ENCODE measurements at regions not wholly inside any gene's neighbourhood (a gene's known extent, or its start where the extent isn't known, plus 50 kb on each side); places are given as distances from the start of the nearest gene placed in this dataset.

DNA sequence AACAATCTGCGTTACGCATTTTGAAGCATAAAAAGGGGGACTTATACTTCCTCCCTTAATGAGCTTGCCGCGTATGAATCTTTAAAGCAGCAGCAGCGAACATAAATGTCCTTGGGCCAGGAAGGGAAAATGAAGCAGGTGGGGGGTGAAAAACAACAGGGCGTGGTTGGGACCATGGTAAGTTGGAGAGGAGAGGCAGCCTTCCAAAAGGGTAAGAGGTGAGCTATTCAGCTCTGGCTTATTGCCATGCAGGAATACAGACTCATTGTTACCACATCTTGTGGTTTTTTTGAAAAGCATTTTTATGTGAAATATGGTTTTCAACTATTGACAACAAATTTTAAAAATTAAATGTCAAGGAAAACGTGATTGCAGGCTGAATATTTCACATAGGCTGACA, 710.7 kb upstream of the FAM241A start:
- TF ChIP-seq POLR2AphosphoS5 (IDR thresholded peaks at IDR 0.05), result no peak
- no peak for TF ChIP-seq MXI1 (conservative IDR thresholded peaks at IDR 0.05; ENCODE audit: poor library complexity, severe bottlenecking)
- no peak for TF ChIP-seq SMC3 (conservative IDR thresholded peaks at IDR 0.05; ENCODE audit: poor library complexity)
- TF ChIP-seq EZH2 (IDR thresholded peaks at IDR 0.05; ENCODE audit: borderline replicate concordance, insufficient read depth, low read length, poor library complexity, severe bottlenecking), result no peak
- TF ChIP-seq, protein P1, sequence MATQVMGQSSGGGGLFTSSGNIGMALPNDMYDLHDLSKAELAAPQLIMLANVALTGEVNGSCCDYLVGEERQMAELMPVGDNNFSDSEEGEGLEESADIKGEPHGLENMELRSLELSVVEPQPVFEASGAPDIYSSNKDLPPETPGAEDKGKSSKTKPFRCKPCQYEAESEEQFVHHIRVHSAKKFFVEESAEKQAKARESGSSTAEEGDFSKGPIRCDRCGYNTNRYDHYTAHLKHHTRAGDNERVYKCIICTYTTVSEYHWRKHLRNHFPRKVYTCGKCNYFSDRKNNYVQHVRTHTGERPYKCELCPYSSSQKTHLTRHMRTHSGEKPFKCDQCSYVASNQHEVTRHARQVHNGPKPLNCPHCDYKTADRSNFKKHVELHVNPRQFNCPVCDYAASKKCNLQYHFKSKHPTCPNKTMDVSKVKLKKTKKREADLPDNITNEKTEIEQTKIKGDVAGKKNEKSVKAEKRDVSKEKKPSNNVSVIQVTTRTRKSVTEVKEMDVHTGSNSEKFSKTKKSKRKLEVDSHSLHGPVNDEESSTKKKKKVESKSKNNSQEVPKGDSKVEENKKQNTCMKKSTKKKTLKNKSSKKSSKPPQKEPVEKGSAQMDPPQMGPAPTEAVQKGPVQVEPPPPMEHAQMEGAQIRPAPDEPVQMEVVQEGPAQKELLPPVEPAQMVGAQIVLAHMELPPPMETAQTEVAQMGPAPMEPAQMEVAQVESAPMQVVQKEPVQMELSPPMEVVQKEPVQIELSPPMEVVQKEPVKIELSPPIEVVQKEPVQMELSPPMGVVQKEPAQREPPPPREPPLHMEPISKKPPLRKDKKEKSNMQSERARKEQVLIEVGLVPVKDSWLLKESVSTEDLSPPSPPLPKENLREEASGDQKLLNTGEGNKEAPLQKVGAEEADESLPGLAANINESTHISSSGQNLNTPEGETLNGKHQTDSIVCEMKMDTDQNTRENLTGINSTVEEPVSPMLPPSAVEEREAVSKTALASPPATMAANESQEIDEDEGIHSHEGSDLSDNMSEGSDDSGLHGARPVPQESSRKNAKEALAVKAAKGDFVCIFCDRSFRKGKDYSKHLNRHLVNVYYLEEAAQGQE (IDR thresholded peaks at IDR 0.05; ENCODE audit: borderline replicate concordance), result no peak
- no peak for TF ChIP-seq RAD21 (conservative IDR thresholded peaks at IDR 0.05)
- no peak for TF ChIP-seq TAF1 (IDR thresholded peaks at IDR 0.05; ENCODE audit: low read depth)
- TF ChIP-seq, protein P2, sequence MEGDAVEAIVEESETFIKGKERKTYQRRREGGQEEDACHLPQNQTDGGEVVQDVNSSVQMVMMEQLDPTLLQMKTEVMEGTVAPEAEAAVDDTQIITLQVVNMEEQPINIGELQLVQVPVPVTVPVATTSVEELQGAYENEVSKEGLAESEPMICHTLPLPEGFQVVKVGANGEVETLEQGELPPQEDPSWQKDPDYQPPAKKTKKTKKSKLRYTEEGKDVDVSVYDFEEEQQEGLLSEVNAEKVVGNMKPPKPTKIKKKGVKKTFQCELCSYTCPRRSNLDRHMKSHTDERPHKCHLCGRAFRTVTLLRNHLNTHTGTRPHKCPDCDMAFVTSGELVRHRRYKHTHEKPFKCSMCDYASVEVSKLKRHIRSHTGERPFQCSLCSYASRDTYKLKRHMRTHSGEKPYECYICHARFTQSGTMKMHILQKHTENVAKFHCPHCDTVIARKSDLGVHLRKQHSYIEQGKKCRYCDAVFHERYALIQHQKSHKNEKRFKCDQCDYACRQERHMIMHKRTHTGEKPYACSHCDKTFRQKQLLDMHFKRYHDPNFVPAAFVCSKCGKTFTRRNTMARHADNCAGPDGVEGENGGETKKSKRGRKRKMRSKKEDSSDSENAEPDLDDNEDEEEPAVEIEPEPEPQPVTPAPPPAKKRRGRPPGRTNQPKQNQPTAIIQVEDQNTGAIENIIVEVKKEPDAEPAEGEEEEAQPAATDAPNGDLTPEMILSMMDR (IDR thresholded peaks at IDR 0.05; ENCODE audit: poor library complexity, severe bottlenecking), result no peak
- no peak for TF ChIP-seq EP300 (conservative IDR thresholded peaks at IDR 0.05; ENCODE audit: poor library complexity, severe bottlenecking)
- H2AFZ ChIP-seq (ENCODE audit: low read depth, low read length), result no peak overlapping the region

DNA sequence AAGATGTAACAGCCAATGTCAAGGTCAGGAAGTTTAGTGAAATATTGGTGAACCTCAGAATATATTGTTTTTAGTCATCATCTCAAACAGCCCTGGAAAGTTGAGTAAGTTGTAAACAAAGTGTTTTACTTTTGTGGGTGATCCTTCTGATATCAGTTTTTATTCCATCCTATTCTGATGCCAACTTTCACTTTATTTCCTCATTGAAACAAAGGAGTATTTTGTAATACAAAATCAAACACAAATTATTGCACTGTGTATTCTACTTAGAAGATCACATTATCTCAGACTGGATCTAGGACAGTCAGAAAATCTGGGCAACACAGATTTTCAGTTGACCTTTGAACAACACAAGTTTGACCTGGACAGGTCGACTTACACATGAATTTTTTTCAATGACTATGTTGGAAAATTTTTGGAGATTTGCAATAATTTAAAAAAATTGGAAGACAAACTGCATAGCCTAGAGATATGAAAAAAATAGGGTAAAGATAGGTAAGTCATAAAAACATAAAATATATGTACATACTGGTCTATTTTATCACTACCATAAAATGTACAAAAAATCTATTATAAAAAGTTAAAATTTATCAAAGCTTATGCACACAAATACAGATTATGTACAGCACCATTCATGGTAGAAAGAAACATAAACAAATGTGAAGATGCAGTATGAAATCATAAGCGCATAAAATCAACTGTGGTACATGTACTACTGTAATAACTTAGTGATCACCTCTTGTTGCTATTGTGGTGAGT, 709.1 kb upstream of the FAM241A start:
- Histone ChIP-seq H3K4me2 (ENCODE audit: low read length) (no peak overlapping the region), H3K27me3 (ENCODE audit: insufficient read depth, low read depth, low read length) (no peaks in the 10 kb centered on the region), H3K9me3 (ENCODE audit: low read length) (no peaks in the 10 kb centered on the region), H4K20me1 (ENCODE audit: insufficient read depth) (no peaks in the 10 kb centered on the region), H3K9me2 (ENCODE audit: insufficient read depth, low read length) (no peaks in the 10 kb centered on the region), H3K4me3 (ENCODE audit: low read length) (no peak overlapping the region), H2AFZ (ENCODE audit: low read depth, low read length) (no peak overlapping the region), H3K27ac (ENCODE audit: low read length) (no peak overlapping the region), H3K79me2 (replicated peaks; ENCODE audit: insufficient read depth, low read length) (no peaks in the 10 kb centered on the region), H3F3A (ENCODE audit: insufficient read depth, low read length, poor library complexity, severe bottlenecking) (no peaks in the 10 kb centered on the region), H3K36me3 (ENCODE audit: insufficient read depth, low read length) (no peaks in the 10 kb centered on the region), H3K9ac (ENCODE audit: low read length) (no peak overlapping the region)
- TF ChIP-seq MXI1 (conservative IDR thresholded peaks at IDR 0.05; ENCODE audit: poor library complexity, severe bottlenecking) (no peak), EP300 (conservative IDR thresholded peaks at IDR 0.05; ENCODE audit: poor library complexity, severe bottlenecking) (no peak), SMC3 (conservative IDR thresholded peaks at IDR 0.05; ENCODE audit: poor library complexity) (no peak)
- TF ChIP-seq, protein P1 (IDR thresholded peaks at IDR 0.05; ENCODE audit: borderline replicate concordance), result no peak
- TF ChIP-seq, protein P2 (IDR thresholded peaks at IDR 0.05; ENCODE audit: poor library complexity, severe bottlenecking), result no peak

More for the DNA sequence above, 710.7 kb upstream of the FAM241A start:
- no peak overlapping the region for H3K27ac ChIP-seq (ENCODE audit: low read length)
- no peak overlapping the region for H3K4me3 ChIP-seq (ENCODE audit: low read length)
- H3K36me3 ChIP-seq (ENCODE audit: insufficient read depth, low read length), result no peaks in the 10 kb centered on the region
- no peaks in the 10 kb centered on the region for H3F3A ChIP-seq (ENCODE audit: insufficient read depth, low read length, poor library complexity, severe bottlenecking)
- H3K4me2 ChIP-seq (ENCODE audit: low read length), result no peak overlapping the region
- H4K20me1 ChIP-seq (ENCODE audit: insufficient read depth), result no peaks in the 10 kb centered on the region
- no peaks in the 10 kb centered on the region for H3K9me2 ChIP-seq (ENCODE audit: insufficient read depth, low read length)
- no peaks in the 10 kb centered on the region for H3K79me2 ChIP-seq (replicated peaks; ENCODE audit: insufficient read depth, low read length)
- H3K27me3 ChIP-seq (ENCODE audit: insufficient read depth, low read depth, low read length), result no peaks in the 10 kb centered on the region
- no peak overlapping the region for H3K9ac ChIP-seq (ENCODE audit: low read length)
- H3K9me3 ChIP-seq (ENCODE audit: low read length), result no peaks in the 10 kb centered on the region
